Caco-2 (cell line): ENCODE measurements at regions not wholly inside any gene's neighbourhood (a gene's known extent, or its start where the extent isn't known, plus 50 kb on each side); places are given as distances from the start of the nearest gene placed in this dataset.

ENCODE experiments used
- BruUV-seq: library from RNA; stranded (reverse); fragments of 400-500 nt; replicated peaks from 2 replicates; lab custom pipeline; 2021; lab: Mats Ljungman, UMichigan
- CTCF ChIA-PET: fragments of 300-600 bp; sonication (Branson Sonifier 250); formaldehyde crosslinking; loops from one replicate; lab custom pipeline; 2022; ENCODE audit warnings: antibody characterized with exemption; lab: Charles Lee
- POLR2A ChIA-PET: fragments of 300-600 bp; sonication (Branson Sonifier 250); formaldehyde crosslinking; loops from one replicate; lab custom pipeline; 2022; ENCODE audit warnings: antibody characterized with exemption; lab: Charles Lee
- DNase-seq, 2 experiments: peaks; one replicate each; pipeline versions ENCODE4 v3.0.0 to v3.0.0-alpha.2; 2020 to 2022
- H3K27me3 ChIP-seq: replicated peaks from 2 replicates; pipeline ENCODE4 v1.6.0; 2011; ENCODE audit warnings: low read length; ENCODE audit not compliant: control insufficient read depth, insufficient read depth
- H3K36me3 ChIP-seq: 2 replicates; pipeline ENCODE4 v1.5.1; 2011; ENCODE audit warnings: low read length; ENCODE audit not compliant: control insufficient read depth, insufficient read depth
- H3K4me1 ChIP-seq: fragments of 250-450 bp; sonication (Bioruptor Pico); 2 replicates; pipeline ENCODE4 v1.5.1; 2020; ENCODE audit warnings: mild to moderate bottlenecking
- H3K4me3 ChIP-seq: 2 replicates; pipeline ENCODE4 v1.5.1; 2011; ENCODE audit warnings: low read depth, mild to moderate bottlenecking, control low read depth, low read length
- H3K9me3 ChIP-seq: fragments of 250-450 bp; sonication (Bioruptor Pico); 2 replicates; pipeline ENCODE4 v1.5.1; 2020; ENCODE audit warnings: mild to moderate bottlenecking, moderate library complexity
- H3K27ac Mint-ChIP-seq: one replicate; pipeline ENCODE4 v1.8.0; 2022; ENCODE audit warnings: mixed read lengths; ENCODE audit not compliant: unreplicated experiment
- H3K27me3 Mint-ChIP-seq: one replicate; pipeline ENCODE4 v1.8.0; 2022; ENCODE audit warnings: mixed read lengths; ENCODE audit not compliant: insufficient read depth, unreplicated experiment
- H3K36me3 Mint-ChIP-seq: one replicate; pipeline ENCODE4 v1.8.0; 2022; ENCODE audit warnings: mild to moderate bottlenecking, mixed read lengths; ENCODE audit not compliant: insufficient read depth, unreplicated experiment
- H3K4me1 Mint-ChIP-seq: one replicate; pipeline ENCODE4 v1.8.0; 2022; ENCODE audit warnings: low read depth, mixed read lengths; ENCODE audit not compliant: unreplicated experiment
- H3K4me3 Mint-ChIP-seq: one replicate; pipeline ENCODE4 v1.8.0; 2022; ENCODE audit warnings: mild to moderate bottlenecking, moderate library complexity, mixed read lengths; ENCODE audit not compliant: unreplicated experiment
- H3K9me3 Mint-ChIP-seq: one replicate; pipeline ENCODE4 v1.8.0; 2022; ENCODE audit warnings: mixed read lengths; ENCODE audit not compliant: unreplicated experiment
- intact Hi-C: fragments of 100-400 bp; cut with micrococcal nuclease; formaldehyde crosslinking; loops from one replicate; pipeline ENCODE4 v1.10.0; 2022; ENCODE audit not compliant: unreplicated experiment
- TF ChIP-seq, protein P1 (sequence below), 2 experiments: fragments of 200-600 bp in 1 of 2; IDR thresholded peaks; 1 replicate in 1 of 2; 2 replicates in 1 of 2; pipeline versions ENCODE4 v1.5.1 to v1.8.0; 2011 to 2022; ENCODE audit warnings: antibody characterized with exemption in 1 of 2, control low read depth in 1 of 2, inconsistent platforms in 1 of 2, low read depth in 1 of 2, low read length in 1 of 2, mild to moderate bottlenecking in 1 of 2, moderate library complexity in 1 of 2; ENCODE audit not compliant: insufficient read depth in 1 of 2, severe bottlenecking in 1 of 2, unreplicated experiment in 1 of 2

DNA sequence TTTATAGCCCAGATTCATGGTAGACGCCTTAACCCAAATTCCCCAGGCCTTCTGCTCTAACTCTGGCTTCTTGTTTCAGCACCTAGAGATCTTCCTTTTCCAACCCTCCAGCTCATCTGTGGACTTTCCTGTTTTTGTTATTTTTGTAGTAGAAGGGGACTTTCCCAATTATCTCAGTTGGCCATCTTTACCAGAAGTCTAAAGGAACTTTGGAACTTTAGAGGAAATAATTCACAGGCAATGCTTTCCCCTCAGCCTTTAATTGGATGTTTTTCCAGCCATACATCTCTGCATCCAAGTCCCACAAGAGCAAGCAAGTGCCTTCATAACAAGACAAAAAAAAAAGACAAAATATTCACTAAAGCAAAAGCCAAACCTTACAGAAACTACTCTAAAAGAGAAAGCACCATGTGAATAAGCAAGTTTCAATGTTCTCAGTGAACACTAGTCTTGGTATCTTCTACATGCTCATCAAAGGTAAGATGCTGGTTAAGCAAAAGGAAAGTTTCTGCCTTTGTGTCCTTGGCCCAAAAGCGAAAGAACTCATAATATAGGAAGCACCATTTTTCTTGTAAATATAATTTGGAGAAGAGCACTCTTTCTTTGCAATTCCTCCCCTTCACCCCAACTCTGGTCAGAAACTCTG is 377.3 kb downstream of the SETD4 start:
- no peaks in the 10 kb centered on the region for H3K9me3 ChIP-seq
- H3K4me3 ChIP-seq: no peak overlapping the region
- POLR2A ChIA-PET: no interaction called here
- CTCF ChIA-PET: no interaction called here
- H3K36me3 Mint-ChIP-seq: no peaks in the 10 kb centered on the region
- TF ChIP-seq, protein P1, sequence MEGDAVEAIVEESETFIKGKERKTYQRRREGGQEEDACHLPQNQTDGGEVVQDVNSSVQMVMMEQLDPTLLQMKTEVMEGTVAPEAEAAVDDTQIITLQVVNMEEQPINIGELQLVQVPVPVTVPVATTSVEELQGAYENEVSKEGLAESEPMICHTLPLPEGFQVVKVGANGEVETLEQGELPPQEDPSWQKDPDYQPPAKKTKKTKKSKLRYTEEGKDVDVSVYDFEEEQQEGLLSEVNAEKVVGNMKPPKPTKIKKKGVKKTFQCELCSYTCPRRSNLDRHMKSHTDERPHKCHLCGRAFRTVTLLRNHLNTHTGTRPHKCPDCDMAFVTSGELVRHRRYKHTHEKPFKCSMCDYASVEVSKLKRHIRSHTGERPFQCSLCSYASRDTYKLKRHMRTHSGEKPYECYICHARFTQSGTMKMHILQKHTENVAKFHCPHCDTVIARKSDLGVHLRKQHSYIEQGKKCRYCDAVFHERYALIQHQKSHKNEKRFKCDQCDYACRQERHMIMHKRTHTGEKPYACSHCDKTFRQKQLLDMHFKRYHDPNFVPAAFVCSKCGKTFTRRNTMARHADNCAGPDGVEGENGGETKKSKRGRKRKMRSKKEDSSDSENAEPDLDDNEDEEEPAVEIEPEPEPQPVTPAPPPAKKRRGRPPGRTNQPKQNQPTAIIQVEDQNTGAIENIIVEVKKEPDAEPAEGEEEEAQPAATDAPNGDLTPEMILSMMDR (IDR thresholded peaks at IDR 0.05; ENCODE audit: insufficient read depth in 1 of 2, low read depth in 1 of 2, low read length in 1 of 2, severe bottlenecking in 1 of 2, unreplicated experiment in 1 of 2): no peak
- no peaks in the 10 kb centered on the region for H3K27me3 ChIP-seq
- no peaks in the 10 kb centered on the region for H3K36me3 ChIP-seq
- BruUV-seq: no TSS peak
- H3K27ac Mint-ChIP-seq: no peak overlapping the region
- no peaks in the 10 kb centered on the region for H3K4me1 ChIP-seq
- H3K4me1 Mint-ChIP-seq: no peaks in the 10 kb centered on the region
- no peak overlapping the region for H3K4me3 Mint-ChIP-seq
- H3K27me3 Mint-ChIP-seq: peaks cover 24% of the 10 kb centered on the region
- intact Hi-C loops: no loop called here
- H3K9me3 Mint-ChIP-seq: no peaks in the 10 kb centered on the region
- DNase-seq: no peak

DNA sequence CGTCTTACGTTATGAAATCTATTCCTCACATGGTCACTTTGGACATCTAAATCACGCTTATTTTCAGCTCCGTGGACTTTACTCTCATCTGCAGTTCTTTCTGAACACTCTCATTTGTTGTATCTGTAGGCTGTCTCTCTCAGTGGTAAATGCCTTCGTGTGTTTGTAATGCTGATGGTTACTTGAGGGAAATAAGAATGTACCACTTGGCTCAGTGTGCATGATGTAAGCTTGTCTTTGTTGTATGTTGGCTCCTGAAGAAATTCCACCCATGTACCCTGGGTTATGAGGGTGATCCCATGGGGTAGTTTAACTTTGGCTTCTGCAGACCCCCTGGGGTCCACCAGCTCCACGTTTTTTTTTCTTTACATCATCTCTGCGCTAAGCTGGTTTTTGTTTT is 378.4 kb downstream of the SETD4 start:
- no peaks in the 10 kb centered on the region for H3K4me1 ChIP-seq
- H3K27me3 ChIP-seq: no peaks in the 10 kb centered on the region
- H3K4me3 ChIP-seq: no peak overlapping the region
- TF ChIP-seq, protein P1 (IDR thresholded peaks at IDR 0.05; ENCODE audit: insufficient read depth in 1 of 2, low read depth in 1 of 2, low read length in 1 of 2, severe bottlenecking in 1 of 2, unreplicated experiment in 1 of 2): no peak
- H3K9me3 ChIP-seq: no peaks in the 10 kb centered on the region
- H3K36me3 ChIP-seq: no peaks in the 10 kb centered on the region
- ChIA-PET CTCF (interaction anchor here (0.6 kb wide), 1 partner anchor 13 kb away, joined by 3 read pairs; no protein-coding TSS in a partner anchor), POLR2A (no interaction called here)
- intact Hi-C loops: no loop called here
- BruUV-seq: no TSS peak
- Mint-ChIP-seq H3K4me1 (no peaks in the 10 kb centered on the region), H3K4me3 (no peak overlapping the region), H3K9me3 (no peaks in the 10 kb centered on the region), H3K27ac (no peak overlapping the region), H3K36me3 (no peaks in the 10 kb centered on the region), H3K27me3 (peaks cover 15% of the 10 kb centered on the region)
- no peak for DNase-seq

DNA sequence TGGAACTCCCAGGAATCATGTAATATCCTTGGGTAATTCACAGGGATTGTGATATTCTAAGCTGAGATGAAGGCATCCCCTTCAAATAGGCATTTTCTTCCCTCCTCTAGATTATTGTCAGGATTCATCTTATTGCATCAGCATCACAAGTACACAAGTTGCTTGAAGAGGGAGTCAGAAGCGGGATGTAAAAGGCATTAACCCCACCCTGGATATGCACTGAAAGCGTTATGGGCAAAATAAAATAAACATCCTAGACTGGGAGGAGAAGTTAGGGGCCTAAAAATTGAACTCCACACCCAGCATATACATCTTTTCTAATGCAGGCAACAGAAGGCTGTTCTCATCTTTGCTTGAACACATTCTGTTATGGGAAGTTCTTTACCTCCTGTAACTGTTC is 381.2 kb downstream of the SETD4 start:
- no peak overlapping the region for H3K27ac Mint-ChIP-seq
- H3K4me1 ChIP-seq: no peaks in the 10 kb centered on the region
- ChIA-PET POLR2A (interaction anchor here (0.6 kb wide), 1 partner anchor 85 kb away, joined by 4 read pairs; no protein-coding TSS in a partner anchor), CTCF (no interaction called here)
- TF ChIP-seq, protein P1 (IDR thresholded peaks at IDR 0.05; ENCODE audit: insufficient read depth in 1 of 2, low read depth in 1 of 2, low read length in 1 of 2, severe bottlenecking in 1 of 2, unreplicated experiment in 1 of 2): no peak
- no peak overlapping the region for H3K4me3 ChIP-seq
- peaks cover 13% of the 10 kb centered on the region for H3K27me3 Mint-ChIP-seq
- no peaks in the 10 kb centered on the region for H3K36me3 Mint-ChIP-seq
- no TSS peak for BruUV-seq
- no peaks in the 10 kb centered on the region for H3K27me3 ChIP-seq
- no peak for DNase-seq
- intact Hi-C loops: no loop called here
- H3K36me3 ChIP-seq: no peaks in the 10 kb centered on the region
- H3K9me3 Mint-ChIP-seq: no peaks in the 10 kb centered on the region
- no peaks in the 10 kb centered on the region for H3K9me3 ChIP-seq
- no peak overlapping the region for H3K4me3 Mint-ChIP-seq
- H3K4me1 Mint-ChIP-seq: no peaks in the 10 kb centered on the region
